Testis (tissue), 2 donors: ENCODE measurements at regions not wholly inside any gene's neighbourhood (a gene's known extent, or its start where the extent isn't known, plus 50 kb on each side); places are given as distances from the start of the nearest gene placed in this dataset.
A peak's percentile ranks its signal among the peaks of the same experiment; 100 is the strongest.

Source experiments
- DNase-seq: peaks from one replicate; pipeline ENCODE4 v3.0.0-alpha.2; 2019
- H3K27ac ChIP-seq, 2 donors: fragments of 200-600 bp; sonication (generic); one replicate each; pipeline ENCODE4 v1.5.1; 2019
- H3K27me3 ChIP-seq: fragments of 200-600 bp; sonication (generic); one replicate; pipeline ENCODE4 v1.5.1; 2019
- H3K36me3 ChIP-seq: fragments of 200-600 bp; sonication (generic); one replicate; pipeline ENCODE4 v1.5.1; 2017; ENCODE audit warnings: low read depth; ENCODE audit errors: missing control alignments
- H3K4me1 ChIP-seq: fragments of 200-600 bp; sonication (generic); one replicate; pipeline ENCODE4 v1.5.1; 2019
- H3K4me3 ChIP-seq, 2 donors: fragments of 200-600 bp; sonication (generic); one replicate each; pipeline ENCODE4 v1.5.1; 2017 to 2019
- H3K9me3 ChIP-seq: fragments of 200-600 bp; sonication (generic); one replicate; pipeline ENCODE4 v1.5.1; 2017
- POLR2A ChIP-seq: fragments of 450-650 bp; IDR thresholded peaks from one replicate; pipeline ENCODE4 v1.6.1; 2017; ENCODE audit warnings: antibody characterized with exemption, mild to moderate bottlenecking, moderate library complexity
- WGBS, 2 donors: methylation state at CpG; one replicate each; pipeline ENCODE4 v1.1.5; 2018; 5-methylcytosine and 5-hydroxymethylcytosine counted together
- intact Hi-C: fragments of 100-400 bp; cut with DNase I; formaldehyde crosslinking; loops from one replicate; pipeline ENCODE4 v1.15.1; 2023; ENCODE audit warnings: low total_unique reads
- TF ChIP-seq, protein P1 (sequence below), 3 experiments: fragments of 450-650 bp in 2 of 3; fragments of 200-600 bp in 1 of 3; sonication (generic) in 1 of 3; IDR thresholded peaks; one replicate each; pipeline ENCODE4 v1.5.1; 2016 to 2019; ENCODE audit warnings: antibody characterized with exemption in 3 of 3, mild to moderate bottlenecking in 2 of 3, moderate library complexity in 1 of 3

DNA sequence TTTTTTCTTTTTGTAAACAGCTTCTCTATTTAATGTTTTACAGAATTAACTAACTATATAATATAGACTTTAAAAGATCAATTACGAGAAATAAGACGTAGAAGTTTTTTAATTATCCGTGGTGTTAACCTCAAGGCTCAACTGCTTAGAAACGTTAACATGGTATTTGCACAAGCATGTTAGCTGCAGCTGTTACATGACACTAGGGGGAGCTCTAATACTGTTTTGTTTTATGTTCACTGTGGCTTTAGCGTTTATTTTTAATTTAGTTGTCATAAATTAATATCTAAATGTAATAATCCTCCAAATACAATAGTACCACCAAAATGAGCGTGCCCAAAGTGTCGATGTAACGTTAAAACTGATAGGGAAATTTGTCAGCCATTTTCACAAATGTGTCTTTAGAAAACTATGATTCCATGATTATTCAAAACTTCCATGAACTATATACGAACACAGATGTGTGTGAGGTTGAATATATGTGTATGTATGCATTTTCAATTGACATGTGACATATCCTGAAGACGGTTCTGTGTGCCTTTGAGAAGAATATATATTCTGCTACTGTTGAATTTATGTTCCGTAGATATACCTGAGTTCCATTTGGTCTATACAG lies 828.8 kb upstream of the MBL2 start:
- H3K4me1 ChIP-seq: no peaks in the 10 kb centered on the region
- no peaks in the 10 kb centered on the region for H3K36me3 ChIP-seq
- H3K27me3 ChIP-seq: no peaks in the 10 kb centered on the region
- intact Hi-C loops: no loop called here
- WGBS, 2 donors: 18% methylated on average over 11 of the region's 11 CpGs
- TF ChIP-seq, protein P1, sequence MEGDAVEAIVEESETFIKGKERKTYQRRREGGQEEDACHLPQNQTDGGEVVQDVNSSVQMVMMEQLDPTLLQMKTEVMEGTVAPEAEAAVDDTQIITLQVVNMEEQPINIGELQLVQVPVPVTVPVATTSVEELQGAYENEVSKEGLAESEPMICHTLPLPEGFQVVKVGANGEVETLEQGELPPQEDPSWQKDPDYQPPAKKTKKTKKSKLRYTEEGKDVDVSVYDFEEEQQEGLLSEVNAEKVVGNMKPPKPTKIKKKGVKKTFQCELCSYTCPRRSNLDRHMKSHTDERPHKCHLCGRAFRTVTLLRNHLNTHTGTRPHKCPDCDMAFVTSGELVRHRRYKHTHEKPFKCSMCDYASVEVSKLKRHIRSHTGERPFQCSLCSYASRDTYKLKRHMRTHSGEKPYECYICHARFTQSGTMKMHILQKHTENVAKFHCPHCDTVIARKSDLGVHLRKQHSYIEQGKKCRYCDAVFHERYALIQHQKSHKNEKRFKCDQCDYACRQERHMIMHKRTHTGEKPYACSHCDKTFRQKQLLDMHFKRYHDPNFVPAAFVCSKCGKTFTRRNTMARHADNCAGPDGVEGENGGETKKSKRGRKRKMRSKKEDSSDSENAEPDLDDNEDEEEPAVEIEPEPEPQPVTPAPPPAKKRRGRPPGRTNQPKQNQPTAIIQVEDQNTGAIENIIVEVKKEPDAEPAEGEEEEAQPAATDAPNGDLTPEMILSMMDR (IDR thresholded peaks at IDR 0.05): peak; percentile 42 to 69 (median 49)
- no peak for TF ChIP-seq POLR2A
- H3K27ac ChIP-seq: no peak overlapping the region
- no peaks in the 10 kb centered on the region for H3K9me3 ChIP-seq
- DNase-seq: no peak
- no peak overlapping the region for H3K4me3 ChIP-seq

DNA sequence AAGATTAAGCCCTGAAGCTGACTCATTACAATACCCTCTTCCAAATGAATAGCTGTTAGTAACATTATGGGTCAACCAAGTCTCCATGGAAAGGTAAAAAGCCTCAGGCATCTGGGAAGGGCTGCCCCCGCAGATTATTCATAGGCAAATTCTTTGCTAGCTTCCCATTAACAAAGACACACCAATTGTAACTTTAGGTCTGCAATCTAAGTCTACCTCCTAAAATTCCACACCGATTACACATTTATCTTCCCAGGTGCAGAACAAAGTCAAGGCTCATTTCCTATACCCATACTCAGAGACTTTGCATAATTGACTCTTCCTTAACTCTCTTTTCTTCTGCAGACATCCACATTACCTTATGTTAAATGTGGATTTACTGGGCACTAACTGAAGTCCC lies 826.3 kb upstream of the MBL2 start:
- no peak for DNase-seq
- Histone ChIP-seq H3K27me3 (no peaks in the 10 kb centered on the region), H3K36me3 (no peaks in the 10 kb centered on the region), H3K4me1 (no peaks in the 10 kb centered on the region), H3K27ac (no peak overlapping the region), H3K4me3 (no peak overlapping the region), H3K9me3 (no peaks in the 10 kb centered on the region)
- intact Hi-C loops: no loop called here
- TF ChIP-seq, protein P1 (IDR thresholded peaks at IDR 0.05): no peak
- TF ChIP-seq POLR2A: no peak
- WGBS, 2 donors: 75 to 79% methylated on average over 2 of the region's 2 CpGs

- intact Hi-C loops: no loop called here
- Histone ChIP-seq H3K27ac (no peak overlapping the region), H3K36me3 (no peaks in the 10 kb centered on the region), H3K4me3 (no peak overlapping the region), H3K4me1 (no peaks in the 10 kb centered on the region), H3K27me3 (no peaks in the 10 kb centered on the region), H3K9me3 (no peaks in the 10 kb centered on the region)
- no peak for DNase-seq
- WGBS, 2 donors: 56 to 62% methylated on average over 2 of the region's 2 CpGs
- TF ChIP-seq POLR2A: no peak
- TF ChIP-seq, protein P1 (IDR thresholded peaks at IDR 0.05): no peak
These were observed 825.3 kb upstream of the MBL2 start for GRCh38 chr10:53597835-53598251.

GRCh38 chr10:53580465-53580864 lies 807.9 kb upstream of the MBL2 start:
- DNase-seq: no peak
- Histone ChIP-seq H3K4me1 (no peaks in the 10 kb centered on the region), H3K4me3 (no peak overlapping the region), H3K27ac (no peak overlapping the region), H3K27me3 (no peaks in the 10 kb centered on the region), H3K36me3 (no peaks in the 10 kb centered on the region), H3K9me3 (no peaks in the 10 kb centered on the region)
- intact Hi-C loops: no loop called here
- TF ChIP-seq, protein P1 (IDR thresholded peaks at IDR 0.05): peak in 1 of 3 experiments; percentile 23
- no peak for TF ChIP-seq POLR2A
- 97 to 100% methylated on average over 2 of the region's 2 CpGs for WGBS, 2 donors

DNA sequence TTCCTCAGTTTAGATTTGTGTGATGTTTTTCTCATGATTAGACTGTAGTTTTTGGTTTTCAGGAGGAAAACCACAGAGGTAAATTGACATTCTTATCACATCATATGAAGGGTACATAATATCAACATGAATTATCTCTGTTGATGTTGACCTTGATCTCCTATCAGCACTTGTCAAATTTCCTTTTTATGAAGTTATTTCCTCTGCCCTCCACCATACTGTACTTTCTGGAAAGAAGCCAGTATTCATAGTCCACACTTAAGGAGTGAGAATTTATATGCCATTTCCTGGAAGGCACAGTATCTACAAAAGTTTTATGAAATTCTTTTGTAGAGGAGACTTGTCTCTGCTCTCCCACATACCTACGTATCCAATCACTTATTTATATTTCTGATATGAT lies 807.2 kb upstream of the MBL2 start:
- Histone ChIP-seq H3K4me1 (no peaks in the 10 kb centered on the region), H3K27me3 (no peaks in the 10 kb centered on the region), H3K4me3 (no peak overlapping the region), H3K27ac (no peak overlapping the region), H3K9me3 (no peaks in the 10 kb centered on the region), H3K36me3 (no peaks in the 10 kb centered on the region)
- TF ChIP-seq, protein P1 (IDR thresholded peaks at IDR 0.05): no peak
- no peak for TF ChIP-seq POLR2A
- WGBS, 2 donors: 60 to 61% methylated on average over 1 of the region's 1 CpG
- intact Hi-C loops: no loop called here
- no peak for DNase-seq
